ENCODE measurements at regions not wholly inside any gene's neighbourhood (a gene's known extent, or its start where the extent isn't known, plus 50 kb on each side); places are given as distances from the start of the nearest gene placed in this dataset.

DNA sequence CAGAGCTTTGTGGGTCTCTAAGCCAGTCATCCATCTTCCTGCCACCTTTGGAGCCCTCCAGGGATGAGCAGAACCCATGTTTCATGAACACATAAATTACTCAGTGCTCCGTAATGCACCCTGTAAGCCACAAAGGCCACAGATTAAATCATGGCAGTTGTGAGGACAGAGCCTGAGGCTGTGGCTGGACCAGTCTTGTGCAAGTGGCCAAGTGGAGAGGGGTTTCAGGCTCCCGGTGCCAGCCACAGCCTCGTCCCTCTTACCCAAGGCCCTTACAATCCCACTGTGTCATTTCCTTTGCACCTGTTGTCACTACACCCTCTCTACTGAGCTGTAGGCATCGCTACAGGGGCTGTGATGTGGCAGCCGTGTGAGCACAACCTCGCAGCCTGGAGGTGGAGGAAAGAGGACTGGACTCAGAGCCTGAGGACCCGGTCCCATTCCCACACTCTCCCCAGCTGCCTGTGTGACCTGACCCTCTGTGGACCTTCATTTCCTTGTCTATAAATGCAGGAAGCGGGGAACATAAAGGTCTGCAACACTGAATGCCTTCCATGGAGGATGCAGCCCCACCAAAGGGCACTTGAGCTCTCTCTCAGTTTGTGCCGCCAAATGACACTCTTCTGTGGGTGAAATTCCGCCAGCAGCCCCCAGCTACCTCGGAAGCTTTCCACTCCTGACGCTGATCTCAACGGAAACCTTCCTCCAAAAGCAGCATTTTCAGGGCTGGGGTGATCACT, 792.0 kb downstream of the UQCRFS1 start:
- H3K27me3 ChIP-seq (ENCODE audit: insufficient read depth, low read length, poor library complexity, severe bottlenecking) = no peaks in the 10 kb centered on the region
- H3K4me1 Mint-ChIP-seq = no peaks in the 10 kb centered on the region
- peaks cover 0 to 2% (median 0%) of the 10 kb centered on the region in 3 donors for H3K36me3 Mint-ChIP-seq
- H3K4me1 ChIP-seq (ENCODE audit: insufficient read depth, low read length) = no peaks in the 10 kb centered on the region
- H3K36me3 ChIP-seq (ENCODE audit: insufficient read depth, low read length) = no peaks in the 10 kb centered on the region
- H3K9me3 ChIP-seq (ENCODE audit: low read length) = no peaks in the 10 kb centered on the region
- CTCF ChIA-PET = no interaction called here
- no peak overlapping the region for H3K27ac ChIP-seq (ENCODE audit: low read depth, low read length)
- H3K4me3 Mint-ChIP-seq = no peak overlapping the region
- no peak for DNase-seq
- POLR2A ChIA-PET = no interaction called here
- H3K9me3 Mint-ChIP-seq = peaks cover 0 to 16% (median 2%) of the 10 kb centered on the region in 5 donors
- peaks cover 0 to 3% of the 10 kb centered on the region in 2 donors for H3K27me3 Mint-ChIP-seq
- H3K27ac Mint-ChIP-seq = no peak overlapping the region
- H3K4me3 ChIP-seq (ENCODE audit: low read length) = no peak overlapping the region

DNA sequence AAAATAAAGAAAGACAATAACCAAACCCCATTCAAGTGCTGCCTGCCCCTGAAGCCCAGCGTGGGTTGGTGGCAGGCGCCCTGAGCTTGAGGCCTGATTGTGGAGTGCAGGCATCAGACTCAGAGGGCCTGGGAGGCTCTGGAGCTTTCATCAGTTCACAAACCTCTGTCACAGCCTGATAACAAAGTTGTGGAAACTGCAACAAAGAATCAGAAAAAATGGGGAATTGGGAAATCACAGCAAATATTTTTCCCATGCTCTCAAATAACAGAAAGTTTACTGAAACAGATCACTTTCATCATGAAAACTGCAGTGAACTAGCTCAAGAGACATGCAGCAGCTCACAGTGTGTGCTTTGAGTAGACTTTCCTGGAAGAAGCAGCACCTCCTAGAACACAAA, 793.6 kb downstream of the UQCRFS1 start:
- Mint-ChIP-seq H3K36me3 (peaks cover 0 to 2% (median 0%) of the 10 kb centered on the region in 3 donors), H3K27ac (no peak overlapping the region), H3K27me3 (peaks cover 0 to 3% of the 10 kb centered on the region in 2 donors), H3K4me1 (no peaks in the 10 kb centered on the region), H3K9me3 (peaks cover 0 to 16% (median 2%) of the 10 kb centered on the region in 5 donors), H3K4me3 (no peak overlapping the region)
- Histone ChIP-seq H3K9me3 (ENCODE audit: low read length) (no peaks in the 10 kb centered on the region), H3K4me3 (ENCODE audit: low read length) (no peak overlapping the region), H3K27me3 (ENCODE audit: insufficient read depth, low read length, poor library complexity, severe bottlenecking) (no peaks in the 10 kb centered on the region), H3K4me1 (ENCODE audit: insufficient read depth, low read length) (no peaks in the 10 kb centered on the region), H3K27ac (ENCODE audit: low read depth, low read length) (no peak overlapping the region), H3K36me3 (ENCODE audit: insufficient read depth, low read length) (no peaks in the 10 kb centered on the region)
- no peak for DNase-seq
- ChIA-PET POLR2A (no interaction called here), CTCF (no interaction called here)

DNA sequence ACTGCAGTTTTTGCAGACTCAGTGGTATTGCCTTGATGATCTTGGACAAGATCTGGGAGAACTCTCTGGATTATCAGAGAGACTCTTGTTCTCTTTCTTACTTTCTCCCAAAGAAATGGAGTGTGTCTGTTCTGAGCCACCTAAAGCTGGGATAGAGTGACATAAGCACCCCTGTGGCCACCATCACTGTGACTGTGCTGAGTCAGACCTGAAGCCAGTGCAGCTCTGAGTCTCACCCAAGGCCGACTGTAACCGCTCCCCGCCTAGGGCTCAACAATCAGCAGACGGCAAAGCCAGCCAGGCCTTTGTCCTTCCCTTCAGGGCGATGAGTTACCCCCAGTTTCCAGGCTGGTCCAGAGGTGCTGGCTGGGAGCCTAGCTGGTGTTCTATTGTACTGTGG, 795.6 kb downstream of the UQCRFS1 start:
- no peaks in the 10 kb centered on the region for H3K36me3 ChIP-seq (ENCODE audit: insufficient read depth, low read length)
- H3K4me1 Mint-ChIP-seq = no peaks in the 10 kb centered on the region
- H3K27me3 ChIP-seq (ENCODE audit: insufficient read depth, low read length, poor library complexity, severe bottlenecking) = no peaks in the 10 kb centered on the region
- ChIA-PET CTCF (no interaction called here), POLR2A (no interaction called here)
- peaks cover 0 to 2% (median 0%) of the 10 kb centered on the region in 3 donors for H3K36me3 Mint-ChIP-seq
- no peak overlapping the region for H3K27ac Mint-ChIP-seq
- DNase-seq = no peak
- no peaks in the 10 kb centered on the region for H3K4me1 ChIP-seq (ENCODE audit: insufficient read depth, low read length)
- peaks cover 0 to 3% of the 10 kb centered on the region in 2 donors for H3K27me3 Mint-ChIP-seq
- H3K9me3 Mint-ChIP-seq = peaks cover 0 to 14% (median 0%) of the 10 kb centered on the region in 5 donors
- no peak overlapping the region for H3K4me3 ChIP-seq (ENCODE audit: low read length)
- no peaks in the 10 kb centered on the region for H3K9me3 ChIP-seq (ENCODE audit: low read length)
- H3K4me3 Mint-ChIP-seq = no peak overlapping the region
- H3K27ac ChIP-seq (ENCODE audit: low read depth, low read length) = no peak overlapping the region

DNA sequence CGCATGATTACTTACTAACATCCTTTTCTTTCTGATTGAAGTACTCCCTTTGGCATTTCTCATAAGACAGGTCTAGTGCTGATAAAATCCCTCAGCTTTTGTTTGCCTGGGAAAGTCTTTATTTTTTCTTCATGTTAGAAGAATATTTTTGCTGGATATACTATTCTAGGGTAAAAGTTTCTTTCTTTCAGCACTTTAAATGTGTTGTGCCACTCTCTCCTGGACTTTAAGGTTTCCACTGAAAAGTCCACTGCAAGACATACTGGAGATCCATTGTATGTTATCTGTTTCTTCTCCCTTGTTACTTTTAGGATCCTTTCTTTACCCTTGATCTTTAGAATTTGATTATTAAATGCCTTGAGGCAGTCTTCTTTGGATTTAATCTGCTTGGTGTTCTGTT, 796.7 kb downstream of the UQCRFS1 start:
- Mint-ChIP-seq H3K4me3 (no peak overlapping the region), H3K27ac (no peak overlapping the region), H3K9me3 (peaks cover 0 to 6% (median 0%) of the 10 kb centered on the region in 5 donors), H3K4me1 (no peaks in the 10 kb centered on the region), H3K27me3 (peaks cover 0 to 2% of the 10 kb centered on the region in 2 donors), H3K36me3 (no peaks in the 10 kb centered on the region)
- H3K27me3 ChIP-seq (ENCODE audit: insufficient read depth, low read length, poor library complexity, severe bottlenecking) = no peaks in the 10 kb centered on the region
- CTCF ChIA-PET = no interaction called here
- POLR2A ChIA-PET = no interaction called here
- DNase-seq = no peak
- no peaks in the 10 kb centered on the region for H3K9me3 ChIP-seq (ENCODE audit: low read length)
- H3K27ac ChIP-seq (ENCODE audit: low read depth, low read length) = no peak overlapping the region
- no peaks in the 10 kb centered on the region for H3K36me3 ChIP-seq (ENCODE audit: insufficient read depth, low read length)
- no peak overlapping the region for H3K4me3 ChIP-seq (ENCODE audit: low read length)
- no peaks in the 10 kb centered on the region for H3K4me1 ChIP-seq (ENCODE audit: insufficient read depth, low read length)

DNA sequence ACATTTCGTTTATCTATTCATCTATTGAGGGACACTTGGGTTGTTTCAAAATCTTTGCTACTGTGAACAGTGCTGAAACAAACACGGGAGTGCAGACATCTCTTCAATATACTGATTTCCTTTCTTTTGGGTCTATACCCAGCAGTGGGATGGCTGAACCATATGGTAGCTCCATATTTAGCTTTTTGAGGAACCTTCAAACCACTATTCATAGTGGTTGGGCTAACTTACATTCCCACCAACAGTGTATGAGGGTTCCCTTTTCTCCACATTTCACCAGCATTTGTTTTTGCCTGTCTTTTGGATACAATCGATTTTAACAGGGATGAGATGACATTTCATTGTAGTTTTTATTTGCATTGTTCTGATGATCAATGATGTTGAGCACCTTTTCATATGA, 798.2 kb downstream of the UQCRFS1 start:
- Mint-ChIP-seq H3K36me3 (no peaks in the 10 kb centered on the region), H3K27ac (no peak overlapping the region), H3K27me3 (peaks cover 0 to 2% of the 10 kb centered on the region in 2 donors), H3K9me3 (peaks cover 0 to 5% (median 0%) of the 10 kb centered on the region in 5 donors), H3K4me3 (no peak overlapping the region), H3K4me1 (no peaks in the 10 kb centered on the region)
- POLR2A ChIA-PET = no interaction called here
- DNase-seq = no peak
- no peak overlapping the region for H3K27ac ChIP-seq (ENCODE audit: low read depth, low read length)
- CTCF ChIA-PET = no interaction called here
- no peaks in the 10 kb centered on the region for H3K9me3 ChIP-seq (ENCODE audit: low read length)
- no peak overlapping the region for H3K4me3 ChIP-seq (ENCODE audit: low read length)
- H3K27me3 ChIP-seq (ENCODE audit: insufficient read depth, low read length, poor library complexity, severe bottlenecking) = no peaks in the 10 kb centered on the region
- H3K36me3 ChIP-seq (ENCODE audit: insufficient read depth, low read length) = no peaks in the 10 kb centered on the region
- H3K4me1 ChIP-seq (ENCODE audit: insufficient read depth, low read length) = no peaks in the 10 kb centered on the region

DNA sequence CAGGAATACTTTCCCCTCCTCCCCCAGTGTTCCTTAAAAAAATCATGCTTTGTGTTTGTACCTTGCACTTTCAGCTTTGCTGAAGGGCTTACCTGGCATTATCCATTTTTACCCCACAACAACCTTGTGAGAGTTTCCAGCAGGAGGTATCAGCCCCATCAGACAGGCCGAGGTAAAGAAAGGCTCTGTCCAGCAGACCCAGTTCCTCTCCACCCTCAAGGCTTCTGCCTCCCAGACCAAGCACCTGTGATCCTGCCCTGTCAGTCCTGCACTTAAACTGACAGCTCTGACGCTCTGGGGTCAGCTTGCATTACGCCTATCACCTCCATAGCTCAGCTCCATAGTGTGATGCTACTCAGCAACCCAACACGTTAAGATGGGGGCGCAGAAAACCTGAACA, 803.1 kb downstream of the UQCRFS1 start:
- H3K36me3 ChIP-seq (ENCODE audit: insufficient read depth, low read length) = no peaks in the 10 kb centered on the region
- H3K27me3 ChIP-seq (ENCODE audit: insufficient read depth, low read length, poor library complexity, severe bottlenecking) = no peaks in the 10 kb centered on the region
- H3K27ac Mint-ChIP-seq = no peak overlapping the region
- no peak overlapping the region for H3K4me3 Mint-ChIP-seq
- no peak overlapping the region for H3K27ac ChIP-seq (ENCODE audit: low read depth, low read length)
- H3K36me3 Mint-ChIP-seq = peaks cover 0 to 2% (median 0%) of the 10 kb centered on the region in 3 donors
- H3K4me1 ChIP-seq (ENCODE audit: insufficient read depth, low read length) = no peaks in the 10 kb centered on the region
- CTCF ChIA-PET = no interaction called here
- DNase-seq = no peak
- H3K4me1 Mint-ChIP-seq = peaks cover 0 to 3% (median 0%) of the 10 kb centered on the region in 3 donors
- H3K27me3 Mint-ChIP-seq = peaks cover 4 to 6% of the 10 kb centered on the region in 2 donors
- H3K4me3 ChIP-seq (ENCODE audit: low read length) = no peak overlapping the region
- peaks cover 0 to 2% (median 0%) of the 10 kb centered on the region in 5 donors for H3K9me3 Mint-ChIP-seq
- POLR2A ChIA-PET = no interaction called here
- H3K9me3 ChIP-seq (ENCODE audit: low read length) = no peaks in the 10 kb centered on the region

DNA sequence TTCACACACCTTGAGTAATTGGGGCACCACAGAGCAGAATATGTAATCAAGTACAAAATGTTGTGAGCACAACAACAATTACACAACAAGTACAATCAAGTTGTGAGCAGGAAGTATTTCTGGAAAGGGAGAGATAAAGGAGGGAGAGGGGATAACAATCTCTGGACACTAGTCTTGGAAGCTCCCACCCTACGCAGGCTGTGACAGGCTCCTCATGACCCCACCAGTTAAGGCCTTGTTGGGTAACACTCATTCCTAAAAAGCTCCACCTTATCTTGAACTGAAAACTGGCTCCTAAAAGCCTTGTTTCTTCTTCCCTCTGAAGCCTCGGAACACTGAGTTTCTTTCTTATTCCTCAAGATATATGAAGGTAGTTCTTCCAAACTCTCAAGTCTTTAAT, 806.0 kb downstream of the UQCRFS1 start:
- peaks cover 0 to 3% (median 0%) of the 10 kb centered on the region in 3 donors for H3K4me1 Mint-ChIP-seq
- POLR2A ChIA-PET = no interaction called here
- Histone ChIP-seq H3K4me1 (ENCODE audit: insufficient read depth, low read length) (no peaks in the 10 kb centered on the region), H3K27ac (ENCODE audit: low read depth, low read length) (no peak overlapping the region), H3K27me3 (ENCODE audit: insufficient read depth, low read length, poor library complexity, severe bottlenecking) (no peaks in the 10 kb centered on the region), H3K36me3 (ENCODE audit: insufficient read depth, low read length) (no peaks in the 10 kb centered on the region), H3K4me3 (ENCODE audit: low read length) (no peak overlapping the region), H3K9me3 (ENCODE audit: low read length) (no peaks in the 10 kb centered on the region)
- peaks cover 0 to 3% (median 2%) of the 10 kb centered on the region in 5 donors for H3K9me3 Mint-ChIP-seq
- CTCF ChIA-PET = no interaction called here
- no peak overlapping the region for H3K4me3 Mint-ChIP-seq
- H3K36me3 Mint-ChIP-seq = peaks cover 0 to 2% (median 0%) of the 10 kb centered on the region in 3 donors
- peaks cover 6 to 7% of the 10 kb centered on the region in 2 donors for H3K27me3 Mint-ChIP-seq
- H3K27ac Mint-ChIP-seq = no peak overlapping the region
- DNase-seq = no peak

DNA sequence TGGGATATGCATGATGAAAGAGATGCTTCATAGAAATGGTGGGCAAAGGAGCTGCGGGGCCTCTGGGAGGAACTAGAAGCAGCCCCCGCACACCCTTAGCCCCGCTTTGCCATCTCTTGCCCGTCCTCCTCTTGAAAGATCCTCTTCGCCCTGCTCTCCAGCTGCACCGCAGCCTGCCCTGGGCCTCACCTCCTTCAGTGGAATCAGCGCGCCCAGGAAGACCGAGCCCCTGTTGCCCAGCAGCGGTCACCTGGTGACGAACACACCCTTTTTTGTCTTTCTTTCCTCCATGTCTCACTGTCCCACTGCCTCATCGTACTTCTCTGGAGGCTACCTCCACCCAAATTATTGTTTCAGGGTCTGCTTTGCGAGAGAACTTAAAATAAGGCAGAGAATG, 807.6 kb downstream of the UQCRFS1 start:
- CTCF ChIA-PET = no interaction called here
- peaks cover 6 to 7% of the 10 kb centered on the region in 2 donors for H3K27me3 Mint-ChIP-seq
- POLR2A ChIA-PET = no interaction called here
- H3K9me3 Mint-ChIP-seq = peaks cover 0 to 4% (median 2%) of the 10 kb centered on the region in 5 donors
- H3K27me3 ChIP-seq (ENCODE audit: insufficient read depth, low read length, poor library complexity, severe bottlenecking) = no peaks in the 10 kb centered on the region
- H3K36me3 ChIP-seq (ENCODE audit: insufficient read depth, low read length) = no peaks in the 10 kb centered on the region
- no peak overlapping the region for H3K4me3 ChIP-seq (ENCODE audit: low read length)
- peaks cover 0 to 3% (median 0%) of the 10 kb centered on the region in 3 donors for H3K4me1 Mint-ChIP-seq
- peaks cover 0 to 2% (median 0%) of the 10 kb centered on the region in 3 donors for H3K36me3 Mint-ChIP-seq
- no peak overlapping the region for H3K4me3 Mint-ChIP-seq
- no peaks in the 10 kb centered on the region for H3K9me3 ChIP-seq (ENCODE audit: low read length)
- H3K27ac Mint-ChIP-seq = no peak overlapping the region
- no peak for DNase-seq
- no peak overlapping the region for H3K27ac ChIP-seq (ENCODE audit: low read depth, low read length)
- H3K4me1 ChIP-seq (ENCODE audit: insufficient read depth, low read length) = no peaks in the 10 kb centered on the region

Data from CD8-positive, alpha-beta memory T cell (primary cell).